Epidermal melanocyte (primary cell): ENCODE measurements at regions not wholly inside any gene's neighbourhood (a gene's known extent, or its start where the extent isn't known, plus 50 kb on each side); places are given as distances from the start of the nearest gene placed in this dataset.
"Not testable (repeated sequence)": the region's sequence is repeated elsewhere in the genome, so short reads cannot be mapped to it uniquely, and the experiment has no call there.

Experiments
- DNase-seq: peaks from one replicate; pipeline ENCODE4 v3.0.0; 2011; ENCODE audit warnings: low spot score; ENCODE audit not compliant: insufficient read length

DNA sequence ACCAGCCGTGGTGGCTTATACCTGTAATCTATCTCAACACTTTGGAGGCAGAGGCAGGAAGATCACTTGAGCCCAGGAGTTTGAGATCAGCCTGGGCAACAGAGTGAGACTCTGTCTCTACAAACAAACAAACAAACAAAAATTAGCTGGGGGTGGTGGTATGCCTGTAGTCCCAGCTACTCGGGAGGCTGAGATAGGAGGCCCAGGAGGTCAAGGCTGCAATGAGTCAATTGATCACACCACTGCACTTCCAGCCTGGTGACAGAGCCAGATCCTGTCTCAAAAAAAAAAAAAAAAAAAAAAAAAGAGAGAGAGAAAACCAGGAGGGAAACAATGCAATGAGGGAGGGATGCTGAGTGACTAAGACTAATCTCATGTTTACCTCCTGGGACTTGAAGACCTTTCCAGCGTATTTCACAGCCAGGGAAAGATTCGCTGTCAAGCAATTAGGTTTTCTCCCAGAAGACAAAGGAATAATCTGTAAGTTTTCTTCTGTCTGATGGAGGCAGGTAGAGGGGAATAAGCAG is 51.1 kb upstream of the MIER3 start:
- DNase-seq, result no peak

DNA sequence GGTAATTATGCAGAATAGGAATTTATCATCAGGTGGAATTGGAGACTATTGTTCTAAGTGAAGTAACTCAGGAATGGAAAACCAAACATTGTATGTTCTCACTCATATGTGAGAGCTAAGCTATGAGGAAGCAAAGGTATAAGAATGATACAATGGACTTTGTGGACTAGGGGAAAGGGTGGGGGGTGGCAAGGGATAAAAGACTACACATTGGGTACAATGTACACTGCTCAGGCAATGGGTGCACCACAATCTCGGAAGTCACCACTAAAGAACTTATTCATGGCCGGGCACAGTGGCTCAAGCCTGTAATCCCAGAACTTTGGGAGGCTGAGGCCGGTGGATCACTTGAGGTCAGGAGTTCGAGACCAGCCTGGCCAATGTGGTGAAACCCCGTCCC is 51.6 kb upstream of the MIER3 start:
- DNase-seq, result not testable (repeated sequence)

DNA sequence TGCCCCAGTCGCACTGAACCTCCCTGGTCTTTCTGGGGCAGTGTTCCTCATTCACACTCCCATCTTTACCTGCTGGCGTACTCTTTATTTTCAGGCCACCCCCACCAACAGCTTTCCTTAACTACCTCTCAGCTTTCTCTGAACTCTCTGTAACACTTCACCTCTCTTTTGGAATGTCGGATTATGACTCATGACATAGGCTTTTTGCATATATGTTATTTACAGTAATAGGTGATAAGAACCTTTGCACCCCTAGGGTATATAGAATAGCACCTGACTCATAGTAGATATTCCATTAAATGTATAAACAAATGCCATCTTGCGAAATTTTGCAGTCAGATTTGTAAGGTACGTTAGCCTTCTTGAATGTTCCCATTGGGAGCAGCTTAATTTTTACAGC is 52.9 kb upstream of the MIER3 start:
- DNase-seq, result no peak

DNA sequence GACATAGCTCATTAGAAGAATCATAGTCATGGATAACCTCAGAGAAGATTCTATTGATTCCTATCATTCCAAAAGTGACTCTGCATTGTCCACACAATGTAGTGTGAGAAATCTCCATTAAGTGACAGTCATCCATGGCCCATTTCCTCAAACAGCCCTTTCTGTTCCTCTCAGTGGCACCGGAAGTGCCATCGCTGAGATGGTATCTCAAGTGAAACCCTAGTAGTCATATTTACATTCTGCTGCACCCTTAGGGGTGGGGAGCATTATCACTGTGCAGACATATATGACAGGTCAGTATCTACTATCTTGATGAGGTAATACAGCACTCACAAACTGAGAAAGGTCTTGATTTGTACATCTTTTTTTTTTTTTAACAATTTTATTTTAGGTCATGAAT is 55.4 kb upstream of the MIER3 start:
- DNase-seq, result no peak

DNA sequence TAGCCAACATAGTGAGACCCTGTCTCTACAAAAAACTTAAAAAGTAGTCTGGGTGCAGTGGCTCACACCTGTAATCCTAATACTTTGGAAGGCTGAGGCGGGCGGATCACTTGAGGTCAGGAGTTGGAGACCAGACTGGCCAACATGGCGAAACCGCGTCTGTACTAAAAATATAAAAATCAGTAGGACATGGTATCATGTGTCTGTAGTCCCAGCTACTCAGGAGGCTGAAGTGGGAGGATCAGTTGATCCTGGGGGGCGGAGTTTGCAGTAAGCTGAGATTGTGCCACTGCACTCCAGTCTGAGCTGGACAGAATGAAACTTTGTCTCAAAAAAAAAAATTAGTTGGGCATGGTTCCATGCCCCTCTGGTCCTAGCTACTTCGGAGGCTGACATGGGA is 57.9 kb upstream of the MIER3 start:
- no peak for DNase-seq

DNA sequence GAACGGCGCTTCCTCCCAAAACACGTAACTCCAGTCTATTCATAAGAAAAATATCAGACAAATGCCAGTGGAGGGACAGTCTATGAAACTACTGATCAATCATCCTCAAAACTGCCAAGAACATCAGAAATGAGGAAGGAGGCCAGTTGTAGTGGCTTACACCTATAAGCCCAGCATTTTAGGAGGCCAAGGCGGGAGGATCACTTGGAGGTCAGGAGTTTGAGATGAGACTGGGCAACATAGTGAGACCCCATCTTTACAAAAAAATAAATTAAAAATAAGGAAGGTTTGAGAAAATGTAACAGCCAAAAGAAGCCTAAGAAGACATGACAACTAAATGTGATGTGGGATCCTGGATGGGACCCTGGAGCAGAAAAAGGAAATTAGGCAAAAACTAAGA is 58.9 kb upstream of the MIER3 start:
- DNase-seq, result no peak

DNA sequence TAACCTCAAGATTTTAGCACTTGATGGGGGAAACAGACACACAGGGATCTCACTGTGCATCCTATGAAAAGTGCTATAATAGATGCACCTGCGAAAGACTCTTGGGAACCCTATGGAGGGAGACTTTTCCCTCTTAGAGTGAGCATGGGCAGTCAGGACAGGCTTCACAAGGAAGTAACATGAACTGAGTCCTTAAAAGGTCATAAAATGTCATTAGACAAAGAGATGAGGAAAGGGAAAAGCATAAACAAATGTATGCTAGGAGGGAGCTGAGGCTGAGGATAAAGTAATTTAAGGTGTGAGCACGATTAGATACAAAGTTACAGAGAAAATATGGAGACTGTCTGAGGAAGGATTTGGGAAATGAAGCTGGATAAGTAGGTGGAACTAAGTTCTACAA is 60.6 kb upstream of the MIER3 start:
- DNase-seq, result no peak

DNA sequence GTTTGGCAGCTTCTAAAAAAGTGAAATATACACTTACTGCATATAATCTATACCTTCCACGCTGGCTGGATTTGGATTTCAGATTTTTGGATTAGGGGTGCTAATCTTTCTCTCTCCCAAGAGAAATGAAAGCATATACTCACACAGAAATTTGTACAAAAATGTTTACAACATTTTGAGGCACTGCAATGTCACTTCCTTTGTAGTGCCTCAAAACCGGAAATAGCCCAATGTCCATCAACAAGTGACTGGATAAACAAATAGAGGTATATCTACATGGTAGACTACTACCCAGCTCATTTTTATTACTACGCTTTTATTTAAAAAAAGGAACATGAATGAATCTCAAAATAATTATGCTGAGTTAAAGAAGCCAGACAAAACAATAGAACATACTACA is 74.0 kb upstream of the MIER3 start:
- DNase-seq, result no peak

DNA sequence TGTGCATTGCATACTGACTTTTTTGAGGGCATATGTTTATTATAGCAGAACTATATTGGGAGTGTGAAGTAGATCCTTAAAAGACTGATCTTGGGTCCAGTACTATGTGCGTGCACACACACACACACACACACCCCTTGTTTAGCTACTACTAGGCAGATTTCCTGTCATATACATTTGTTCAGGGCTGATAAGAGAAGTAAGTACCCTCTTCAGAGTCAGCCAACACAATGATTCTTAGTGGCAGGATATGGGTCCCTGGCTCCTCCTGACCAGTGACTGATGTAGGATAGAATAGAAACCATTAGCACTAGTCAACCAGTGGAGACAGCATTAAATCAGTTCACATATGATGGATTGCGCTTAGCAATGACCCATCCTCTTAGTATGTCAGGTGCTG is 76.2 kb upstream of the MIER3 start:
- no peak for DNase-seq

DNA sequence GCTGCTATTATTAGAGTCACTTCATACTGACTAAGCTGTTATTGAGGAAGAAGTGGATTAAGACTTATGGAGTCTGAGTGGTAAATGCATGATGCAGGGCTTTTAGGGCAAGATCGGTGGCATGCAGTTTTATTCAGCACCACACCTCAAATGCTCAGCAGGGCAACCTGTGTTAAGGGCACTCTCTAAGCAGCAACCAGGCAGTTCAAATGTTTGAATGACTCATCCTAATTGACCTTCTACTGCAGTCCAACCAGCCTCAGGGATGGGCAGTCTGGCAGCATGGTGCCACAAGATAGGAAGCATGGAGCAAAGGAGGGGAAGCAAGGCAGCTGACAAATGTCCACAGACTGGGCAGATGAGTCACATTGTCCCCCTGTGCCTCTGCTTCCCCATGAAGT is 80.2 kb upstream of the MIER3 start:
- DNase-seq, result no peak

DNA sequence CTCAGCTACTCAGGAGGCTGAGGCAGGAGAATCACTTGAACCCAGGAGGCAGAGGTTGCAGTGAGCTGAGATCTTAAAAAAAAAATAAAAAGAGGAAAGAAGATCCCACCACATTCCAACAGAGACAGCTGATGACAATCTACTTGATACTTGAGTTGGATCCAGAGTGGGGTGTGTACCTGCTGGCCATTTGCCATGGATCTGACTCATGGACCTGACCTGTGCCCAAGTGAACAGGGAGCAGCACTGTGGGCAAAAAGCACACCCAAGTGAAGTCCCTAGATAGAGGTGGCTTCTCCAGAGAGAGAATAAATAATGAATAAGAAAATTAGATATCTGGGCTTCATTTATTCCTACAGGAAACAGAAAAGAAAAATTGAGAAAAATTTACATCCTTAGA is 81.2 kb upstream of the MIER3 start:
- DNase-seq, result no peak

DNA sequence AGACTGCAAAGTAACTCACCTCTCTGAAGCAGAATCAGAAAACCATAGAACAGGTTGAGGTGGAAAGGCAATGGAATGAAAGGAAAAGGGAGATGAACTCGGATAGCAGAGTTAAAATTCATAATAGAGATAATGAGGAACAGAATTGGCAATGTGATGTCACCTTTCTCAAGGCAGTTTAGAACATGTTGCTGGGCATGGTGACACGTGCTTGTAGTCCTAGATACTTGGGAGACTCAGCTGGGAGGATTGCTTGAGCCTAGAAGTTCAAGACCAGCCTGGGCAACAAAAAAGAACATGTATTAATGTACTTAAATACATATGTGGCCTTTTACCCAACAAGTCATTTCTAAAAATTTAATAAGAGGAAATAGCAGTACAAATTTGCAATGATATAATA is 81.6 kb upstream of the MIER3 start:
- DNase-seq, result no peak

DNA sequence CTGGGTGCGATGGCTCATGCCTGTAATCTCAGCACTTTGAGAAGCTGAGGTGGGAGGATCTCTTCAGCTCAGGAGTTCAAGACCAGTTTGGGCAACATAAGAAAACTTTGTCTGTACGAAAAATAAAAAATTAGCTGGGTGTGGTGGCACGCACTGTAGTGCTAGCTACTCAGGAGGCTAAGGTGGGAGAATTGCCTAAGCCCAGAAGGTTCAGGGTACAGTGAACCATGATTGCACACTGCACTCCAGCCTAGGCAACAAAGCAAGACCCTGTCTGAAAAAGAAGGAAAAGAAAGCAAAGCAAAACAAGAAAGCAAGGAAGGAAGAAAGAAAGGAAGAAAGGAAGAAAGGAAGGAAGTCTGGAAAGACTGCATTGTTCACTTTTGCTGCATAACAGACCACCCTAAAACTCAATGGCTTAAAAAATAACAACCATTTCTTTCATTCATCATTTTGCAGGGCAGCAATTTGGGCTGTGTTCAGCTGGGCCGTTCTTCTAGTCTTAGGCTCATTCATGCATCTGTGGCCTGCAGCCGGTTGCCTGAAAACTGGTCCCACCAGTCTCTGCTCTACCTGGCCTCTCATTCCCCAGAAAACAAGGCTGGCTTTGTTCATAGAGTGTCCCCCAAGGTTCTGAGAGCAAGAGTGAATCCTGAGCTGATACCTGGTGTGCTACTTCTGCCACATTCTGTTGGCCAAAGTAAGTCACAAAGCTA is 82.4 kb upstream of the MIER3 start:
- DNase-seq, result no peak

DNA sequence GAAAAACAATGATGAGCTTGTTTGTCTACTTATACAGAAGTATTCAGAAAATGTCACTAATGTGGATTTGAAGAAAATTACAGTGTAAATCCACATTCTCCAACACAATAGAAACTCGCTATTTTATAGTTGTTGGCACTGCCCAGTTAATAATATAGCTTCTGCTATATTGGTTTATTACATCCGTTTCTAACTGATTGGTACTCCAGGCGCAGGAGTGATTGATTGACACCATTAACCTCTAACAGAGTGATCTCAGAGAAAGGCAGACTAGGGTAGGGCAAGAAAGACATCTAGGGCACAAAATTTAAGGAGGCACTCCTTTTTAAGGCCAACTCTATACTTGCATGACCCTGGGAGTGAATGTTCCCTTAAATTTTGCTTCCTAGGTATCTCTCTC is 84.0 kb upstream of the MIER3 start:
- DNase-seq, result no peak

DNA sequence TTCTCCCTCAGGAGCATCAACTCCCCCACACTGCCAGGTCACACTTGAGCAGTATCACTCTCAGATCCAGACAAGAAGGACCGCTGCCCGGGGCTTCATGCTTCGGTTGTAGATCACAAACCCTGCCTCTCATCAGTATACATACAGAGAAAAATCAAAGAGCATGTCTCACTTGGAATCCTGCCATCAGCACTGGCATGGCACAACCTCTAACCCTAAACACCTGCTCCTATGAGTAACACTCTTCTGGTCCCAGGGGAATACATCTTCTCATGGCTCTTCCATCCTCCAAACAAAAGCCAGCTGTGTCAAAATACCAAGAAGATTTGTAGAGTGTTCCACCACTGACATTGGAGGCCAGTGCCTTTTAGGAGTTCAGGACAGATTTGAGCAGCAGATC is 84.8 kb upstream of the MIER3 start:
- DNase-seq, result no peak

DNA sequence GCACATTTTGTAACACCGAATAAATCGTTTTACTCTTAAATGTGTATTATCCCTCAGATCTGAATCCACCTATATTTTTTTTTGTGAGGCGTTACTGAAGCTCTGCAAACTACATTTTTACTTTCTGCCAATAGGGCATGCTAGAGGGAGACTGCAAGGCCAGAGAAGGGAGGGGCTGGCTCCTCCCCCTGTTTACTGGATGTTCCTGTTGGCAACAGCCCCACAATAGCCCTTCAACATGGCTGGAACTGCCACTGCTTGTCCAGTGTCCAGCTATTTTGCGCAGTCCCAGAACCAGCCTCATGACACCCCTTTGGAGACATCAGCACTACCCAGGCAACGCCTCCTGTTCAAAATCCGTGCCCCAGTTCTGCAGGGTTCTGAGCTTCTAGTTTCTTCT is 85.4 kb upstream of the MIER3 start:
- no peak for DNase-seq

DNA sequence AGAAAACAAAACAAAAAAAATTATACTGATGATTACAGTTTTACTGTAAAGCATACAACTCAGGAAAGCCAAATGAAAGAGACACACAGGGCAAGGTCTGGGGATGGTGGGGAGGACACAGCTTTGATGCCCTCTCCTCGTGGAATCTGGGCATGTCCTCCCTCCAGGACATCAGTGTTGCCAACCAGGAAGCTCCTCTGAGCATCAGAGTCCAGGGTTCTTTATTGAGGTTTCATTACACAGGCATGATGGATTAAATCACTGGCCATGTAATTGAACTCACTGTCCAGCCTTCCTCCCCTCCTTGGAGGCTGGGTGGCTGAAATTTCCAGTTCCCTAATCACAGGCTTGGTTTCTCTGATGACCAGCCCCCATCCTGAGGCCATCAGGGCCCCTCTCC is 89.6 kb upstream of the MIER3 start:
- no peak for DNase-seq

DNA sequence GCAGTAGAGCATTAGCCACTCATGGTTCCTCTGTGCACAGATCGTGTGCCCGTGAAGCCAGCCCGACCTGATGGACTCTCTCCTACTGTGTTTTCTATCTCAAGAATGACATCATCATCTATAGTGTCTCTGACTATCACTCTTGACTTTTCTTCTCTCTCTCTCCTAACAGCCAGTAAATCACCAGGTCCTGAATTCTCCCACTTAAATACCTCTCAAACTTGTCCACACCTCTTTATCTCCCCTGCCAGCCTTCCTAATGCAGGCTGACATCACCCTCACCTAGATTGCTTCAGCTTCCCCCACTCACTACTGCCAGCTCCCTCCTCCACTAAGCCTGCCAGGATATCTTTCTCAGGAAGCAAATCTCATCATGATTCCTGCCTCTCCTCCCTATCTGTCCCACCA is 90.6 kb upstream of the MIER3 start:
- no peak for DNase-seq

DNA sequence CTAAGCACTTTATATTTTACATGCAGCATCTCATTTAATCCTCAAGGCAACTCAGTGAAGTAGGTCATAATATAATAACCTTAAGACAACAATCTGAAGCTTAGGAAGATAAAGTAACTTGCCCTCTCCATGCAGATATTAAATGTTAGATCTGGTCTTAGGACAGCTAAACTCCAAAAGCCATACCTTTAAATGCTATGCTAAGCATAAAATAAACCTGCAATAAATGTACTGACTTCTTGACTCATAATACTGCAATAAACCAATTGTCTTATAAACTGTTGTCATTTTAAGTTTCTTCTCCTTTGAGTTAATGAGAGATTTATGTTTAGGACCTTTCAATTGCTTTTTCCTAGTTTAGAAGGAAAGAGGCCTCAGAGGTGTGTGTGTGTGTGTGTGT is 102.2 kb upstream of the MIER3 start:
- no peak for DNase-seq

DNA sequence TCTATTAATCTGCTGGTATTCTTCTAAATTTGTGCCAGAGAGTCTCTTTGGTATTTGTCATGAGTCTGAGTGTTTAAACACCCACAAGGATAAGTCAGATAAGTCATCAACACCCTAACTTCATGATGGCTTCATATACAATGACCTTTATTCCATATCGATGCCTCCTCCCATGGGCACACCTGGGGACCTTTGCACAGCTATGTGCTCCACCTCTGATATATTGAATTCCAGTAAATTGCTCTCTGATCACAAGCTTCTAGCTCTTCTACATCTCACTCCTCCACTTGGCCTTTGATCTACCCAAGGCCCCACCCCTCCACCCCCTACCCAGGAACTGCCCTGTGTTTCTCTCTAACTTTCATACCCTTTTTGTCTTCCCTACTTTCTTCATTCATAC is 102.7 kb upstream of the MIER3 start:
- DNase-seq, result no peak

DNA sequence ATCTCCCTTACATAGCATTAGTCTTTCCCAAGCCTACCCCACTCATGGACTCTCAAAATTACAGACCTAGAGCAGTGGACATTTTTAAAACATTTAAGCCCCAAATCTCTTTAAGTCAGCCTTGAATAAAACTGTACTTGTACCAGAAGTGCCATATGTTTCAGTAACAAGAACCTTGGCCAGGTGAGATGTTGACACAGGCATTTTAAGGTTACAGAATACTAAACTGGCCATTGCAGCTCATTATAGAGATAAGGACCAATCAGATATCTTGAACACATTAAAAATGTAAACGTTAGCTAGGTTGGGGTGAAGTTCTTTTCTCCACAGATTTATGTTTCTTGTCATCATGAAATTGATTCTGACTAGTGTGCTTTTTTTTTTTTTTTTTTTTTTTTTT is 103.8 kb upstream of the MIER3 start:
- DNase-seq, result no peak

DNA sequence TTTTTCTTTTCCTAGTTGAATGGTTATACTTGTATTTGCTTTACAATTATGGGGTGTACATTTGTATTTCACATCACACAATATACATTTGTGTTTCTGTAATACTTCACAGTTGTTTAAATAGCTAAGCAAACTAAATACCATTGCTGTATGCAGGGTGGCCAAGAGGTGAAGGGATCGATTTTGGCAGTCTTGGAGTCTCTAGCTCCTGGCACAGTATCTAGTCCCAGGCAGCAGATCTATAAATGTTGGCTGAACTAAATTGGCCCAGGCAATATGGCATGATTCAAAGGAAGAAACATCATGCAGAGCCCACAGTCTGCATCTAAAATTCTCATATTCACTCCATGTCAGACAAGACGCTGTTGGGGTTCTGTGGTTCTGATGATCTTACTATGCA is 110.1 kb upstream of the GPBP1 start:
- DNase-seq, result no peak

DNA sequence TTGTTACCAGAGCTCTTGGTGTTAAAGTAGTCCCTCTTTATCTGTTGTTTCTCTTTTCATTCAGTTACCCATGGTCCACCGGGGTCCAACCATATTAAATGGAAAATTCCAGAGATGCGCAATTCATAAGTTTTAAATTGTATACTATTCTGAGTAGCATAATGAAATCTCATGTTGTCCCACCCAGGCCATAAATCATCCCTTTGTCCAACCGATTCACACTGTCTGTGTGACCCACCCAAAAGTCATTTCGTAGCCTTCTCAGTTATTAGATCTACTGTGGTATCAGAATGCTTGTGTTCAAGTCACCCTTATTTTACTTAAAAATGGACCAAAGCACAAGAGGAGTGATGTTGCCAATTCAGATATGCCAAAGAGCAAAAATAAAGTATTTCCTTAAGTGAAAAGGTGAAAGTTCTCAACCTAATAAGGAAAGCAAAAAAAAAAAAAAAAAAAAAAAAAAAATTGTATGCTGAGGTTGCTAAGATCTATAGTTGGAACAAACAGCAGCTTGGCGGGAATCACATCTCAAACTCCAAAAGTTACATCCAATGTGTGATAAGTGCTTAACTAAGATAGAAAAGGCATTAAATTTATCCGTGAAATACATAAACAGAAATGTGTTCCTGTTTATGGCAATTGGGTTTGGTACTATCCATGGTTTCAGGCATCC is 106.8 kb upstream of the GPBP1 start:
- no peak for DNase-seq
